Kasumi-1 (cell line): ENCODE measurements at regions not wholly inside any gene's neighbourhood (a gene's known extent, or its start where the extent isn't known, plus 50 kb on each side); places are given as distances from the start of the nearest gene placed in this dataset.
"Not testable (repeated sequence)": the region's sequence is repeated elsewhere in the genome, so short reads cannot be mapped to it uniquely, and the experiment has no call there.

Experiments
- DNase-seq, 2 experiments: peaks; one replicate each; lab custom pipeline; 2025; lab: John Stamatoyannopoulos, UW

GRCh38 chr2:236773206-236773605, 203.6 kb downstream of the ACKR3 start:
- no peak for DNase-seq

- DNase-seq: no peak
These were observed 204.5 kb downstream of the ACKR3 start for GRCh38 chr2:236774171-236774570.

GRCh38 chr2:236775511-236775910, 205.9 kb downstream of the ACKR3 start:
- DNase-seq: no peak

GRCh38 chr2:236776206-236776605, 206.6 kb downstream of the ACKR3 start:
- no peak for DNase-seq

- DNase-seq: no peak
These were observed 207.1 kb downstream of the ACKR3 start for GRCh38 chr2:236776695-236777251.

- no peak for DNase-seq
These were observed 207.8 kb downstream of the ACKR3 start for GRCh38 chr2:236777408-236777807.

- no peak for DNase-seq
These were observed 212.6 kb downstream of the ACKR3 start for GRCh38 chr2:236781933-236782816.

- no peak for DNase-seq
These were observed 213.3 kb downstream of the ACKR3 start for GRCh38 chr2:236782938-236783337.

GRCh38 chr2:236783417-236784020, 213.9 kb downstream of the ACKR3 start:
- DNase-seq: no peak

GRCh38 chr2:236785611-236786057, 216.0 kb downstream of the ACKR3 start:
- DNase-seq: no peak

- no peak for DNase-seq
These were observed 217.1 kb downstream of the ACKR3 start for GRCh38 chr2:236786751-236787150.

- not testable (repeated sequence) for DNase-seq
These were observed 217.8 kb downstream of the ACKR3 start for GRCh38 chr2:236787376-236787775.

GRCh38 chr2:236787885-236788284, 218.3 kb downstream of the ACKR3 start:
- no peak for DNase-seq

- no peak for DNase-seq
These were observed 221.3 kb downstream of the ACKR3 start for GRCh38 chr2:236790963-236791362.

GRCh38 chr2:236793023-236794011, 223.7 kb downstream of the ACKR3 start:
- DNase-seq: no peak

GRCh38 chr2:236794176-236794957, 224.7 kb downstream of the ACKR3 start:
- no peak for DNase-seq

GRCh38 chr2:236795169-236795860, 225.7 kb downstream of the ACKR3 start:
- no peak for DNase-seq

GRCh38 chr2:236795861-236796219, 226.2 kb downstream of the ACKR3 start:
- DNase-seq: no peak

- DNase-seq: no peak
These were observed 226.6 kb downstream of the ACKR3 start for GRCh38 chr2:236796236-236796635.

- DNase-seq: no peak
These were observed 227.8 kb downstream of the ACKR3 start for GRCh38 chr2:236797411-236797810.
